ENCODE measurements at regions not wholly inside any gene's neighbourhood (a gene's known extent, or its start where the extent isn't known, plus 50 kb on each side); places are given as distances from the start of the nearest gene placed in this dataset.
"Not testable (repeated sequence)": the region's sequence is repeated elsewhere in the genome, so short reads cannot be mapped to it uniquely, and the experiment has no call there.

- DNase-seq: no peak
Observed at GRCh38 chr10:106038246-106038645, 1126.3 kb downstream of the SORCS1 start.

GRCh38 chr10:106033065-106033464 lies 1131.4 kb downstream of the SORCS1 start:
- DNase-seq: no peak

- no peak for DNase-seq
Observed at GRCh38 chr10:106032450-106033002, 1132.0 kb downstream of the SORCS1 start.

- DNase-seq: no peak
Observed at GRCh38 chr10:106027240-106027639, 1137.3 kb downstream of the SORCS1 start.

DNA sequence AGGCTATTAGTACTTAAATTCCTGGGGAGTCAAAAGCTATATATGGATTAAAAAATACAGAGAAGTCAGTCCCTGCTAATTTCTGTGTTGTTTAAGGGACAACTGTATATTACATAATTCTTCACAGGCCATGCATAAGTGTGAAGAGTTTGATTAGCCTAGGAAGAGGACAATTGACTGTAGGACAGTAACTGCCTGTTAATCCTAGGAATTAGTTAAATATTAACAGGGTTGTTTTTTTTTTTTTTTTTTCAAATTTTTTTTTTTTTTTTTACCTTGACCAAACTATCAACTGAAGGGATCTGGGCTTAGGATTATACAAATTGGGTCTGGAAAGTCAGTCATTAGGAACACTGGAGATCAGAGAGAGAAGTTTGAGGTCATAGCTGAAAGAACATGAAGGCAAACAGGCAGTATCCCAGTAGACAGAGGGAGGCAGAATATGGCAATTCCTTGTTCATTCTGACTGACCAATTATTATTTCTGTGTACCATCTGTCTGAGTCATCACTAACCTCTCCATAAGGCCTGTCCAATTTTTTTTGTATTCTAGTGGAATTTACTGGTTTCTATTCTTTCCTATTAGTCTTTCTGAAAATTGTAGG lies 1139.2 kb downstream of the SORCS1 start:
- DNase-seq: no peak

DNA sequence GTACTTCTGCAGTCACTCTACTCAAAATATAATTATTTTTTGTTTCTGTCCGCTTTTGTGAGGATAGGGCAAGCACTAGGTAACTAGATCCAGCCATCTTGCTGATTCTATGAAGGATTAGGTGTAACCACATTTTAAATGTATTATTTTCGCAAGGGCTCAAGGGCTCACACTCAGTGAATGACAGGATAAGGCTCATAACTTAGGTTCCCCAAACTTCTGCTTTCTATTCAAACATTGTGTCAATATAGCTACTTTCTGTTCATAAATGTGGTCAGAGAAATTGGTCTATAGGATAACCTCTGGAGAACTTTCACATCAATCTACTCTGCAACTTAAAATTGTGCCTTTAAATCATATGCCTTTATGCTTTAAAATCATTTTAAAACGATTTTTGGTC lies 1141.2 kb downstream of the SORCS1 start:
- DNase-seq: no peak

DNA sequence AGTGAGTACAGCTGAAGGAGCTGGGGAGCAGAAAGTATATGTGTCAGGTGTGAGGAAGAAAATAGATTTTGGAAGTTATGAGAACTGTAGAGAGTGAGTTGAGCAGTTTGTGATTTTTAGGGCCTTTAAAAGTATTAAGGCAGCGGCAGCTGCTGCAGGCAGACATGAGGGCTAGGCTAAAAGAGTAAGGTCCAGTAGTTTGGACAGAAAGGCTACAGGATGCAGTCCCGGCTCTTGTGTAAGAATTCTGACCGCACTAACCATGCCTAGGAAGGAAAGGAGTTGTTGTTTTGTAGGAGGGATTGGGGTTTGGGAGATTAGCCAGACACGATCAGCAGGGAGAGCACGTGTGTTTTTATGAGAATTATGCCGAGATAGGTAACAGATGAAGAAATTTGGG lies 1144.9 kb downstream of the SORCS1 start:
- not testable (repeated sequence) for DNase-seq

DNA sequence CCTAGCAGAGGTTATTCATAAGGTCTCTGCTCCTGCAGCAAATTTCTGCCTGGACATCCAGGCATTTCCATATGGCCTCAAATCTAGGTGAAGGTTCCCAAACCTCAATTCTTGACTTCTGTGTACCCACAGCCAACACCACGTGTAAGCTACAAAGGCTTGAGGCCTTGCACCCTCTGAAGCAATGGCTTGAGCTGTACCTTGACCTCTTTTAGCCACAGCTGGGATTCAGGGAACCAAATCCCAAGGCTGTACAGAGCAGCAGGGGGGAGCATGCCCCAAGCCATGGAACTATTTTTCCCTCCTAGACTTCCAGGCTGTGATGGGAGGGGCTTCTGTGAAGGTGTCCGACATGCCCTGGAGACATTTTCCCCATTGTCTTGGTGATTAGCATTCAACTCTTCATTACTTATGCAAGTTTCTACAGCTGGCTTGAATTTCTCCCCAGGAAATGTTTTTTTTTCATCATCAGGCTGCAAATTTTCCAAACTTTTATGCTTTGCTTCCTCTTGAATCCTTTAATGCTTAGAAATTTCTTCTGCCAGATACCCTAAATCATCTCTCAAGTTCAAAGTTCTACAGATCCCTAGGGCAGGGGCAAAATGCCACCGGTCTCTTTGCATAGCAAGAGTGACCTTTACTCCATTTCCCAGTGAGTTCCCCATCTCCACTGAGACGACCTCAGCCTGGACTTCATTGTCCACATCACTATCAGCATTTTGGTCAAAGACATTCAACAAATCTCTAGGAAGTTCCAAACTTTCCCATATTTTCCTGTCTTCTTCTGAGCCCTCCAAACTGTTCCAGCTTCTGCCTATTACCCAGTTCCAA lies 1148.9 kb downstream of the SORCS1 start:
- not testable (repeated sequence) for DNase-seq

- DNase-seq: no peak
Observed at GRCh38 chr10:106011250-106011649, 1153.3 kb downstream of the SORCS1 start.

GRCh38 chr10:106000721-106001120 lies 1163.8 kb downstream of the SORCS1 start:
- DNase-seq: no peak

DNA sequence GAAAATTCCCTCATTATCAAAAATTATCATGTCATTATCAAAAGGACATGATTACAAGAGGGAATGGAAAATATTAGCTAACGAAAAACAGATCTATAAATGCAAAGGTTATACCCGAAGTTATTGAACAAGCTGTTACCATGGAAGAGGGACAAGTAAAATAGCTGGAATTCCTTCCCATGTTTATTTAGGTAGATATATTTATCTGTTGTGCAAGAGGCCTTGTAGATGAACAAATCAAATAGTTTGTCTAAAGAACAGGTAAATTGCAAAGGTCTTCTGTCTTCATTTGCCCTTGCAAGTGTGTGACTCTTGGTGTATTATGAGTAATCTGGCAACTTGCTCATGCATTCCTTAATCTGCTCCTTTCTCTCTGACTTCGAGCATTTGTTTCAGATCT lies 1170.9 kb downstream of the SORCS1 start:
- no peak for DNase-seq

DNA sequence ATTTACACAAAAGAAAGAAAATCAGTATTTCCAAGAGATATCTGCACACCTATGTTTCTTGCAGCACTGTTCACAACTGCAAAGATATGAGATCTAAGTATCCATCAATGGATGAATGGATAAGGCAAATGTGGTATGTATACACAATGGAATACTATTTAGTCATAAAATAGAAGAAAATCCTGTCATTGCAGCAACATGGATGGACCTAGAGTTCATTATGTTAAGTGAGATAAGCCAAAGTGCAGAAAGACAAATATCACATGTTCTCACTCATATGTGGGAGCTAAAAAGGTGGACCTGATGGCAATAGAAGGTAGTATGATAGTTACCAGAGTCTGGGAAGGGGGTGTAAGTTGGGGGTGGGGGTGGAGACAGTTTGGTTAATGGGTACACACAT lies 1171.6 kb downstream of the SORCS1 start:
- DNase-seq: no peak

DNA sequence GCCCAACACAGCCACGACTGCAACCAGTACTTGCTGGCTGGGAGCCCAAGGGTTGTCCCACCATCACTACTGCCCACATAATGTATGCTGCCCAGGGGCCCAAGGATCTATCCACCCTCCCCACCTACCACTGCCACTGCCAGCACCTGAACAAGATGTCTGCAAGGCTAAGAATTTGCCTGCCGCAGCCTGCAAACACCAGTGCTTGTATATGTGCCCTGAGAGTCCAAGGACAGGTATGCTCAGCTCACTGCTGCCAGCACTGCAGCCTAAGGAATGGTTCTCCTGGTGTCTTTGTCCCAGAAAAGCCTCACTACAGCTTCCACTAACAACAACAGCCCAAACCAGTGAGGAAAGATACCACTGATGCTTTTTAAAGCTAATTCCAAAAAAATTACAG lies 1174.0 kb downstream of the SORCS1 start:
- no peak for DNase-seq

- no peak for DNase-seq
Observed at GRCh38 chr10:105989995-105990394, 1174.5 kb downstream of the SORCS1 start.

- DNase-seq: no peak
Observed at GRCh38 chr10:105988848-105989247, 1175.7 kb downstream of the SORCS1 start.

DNA sequence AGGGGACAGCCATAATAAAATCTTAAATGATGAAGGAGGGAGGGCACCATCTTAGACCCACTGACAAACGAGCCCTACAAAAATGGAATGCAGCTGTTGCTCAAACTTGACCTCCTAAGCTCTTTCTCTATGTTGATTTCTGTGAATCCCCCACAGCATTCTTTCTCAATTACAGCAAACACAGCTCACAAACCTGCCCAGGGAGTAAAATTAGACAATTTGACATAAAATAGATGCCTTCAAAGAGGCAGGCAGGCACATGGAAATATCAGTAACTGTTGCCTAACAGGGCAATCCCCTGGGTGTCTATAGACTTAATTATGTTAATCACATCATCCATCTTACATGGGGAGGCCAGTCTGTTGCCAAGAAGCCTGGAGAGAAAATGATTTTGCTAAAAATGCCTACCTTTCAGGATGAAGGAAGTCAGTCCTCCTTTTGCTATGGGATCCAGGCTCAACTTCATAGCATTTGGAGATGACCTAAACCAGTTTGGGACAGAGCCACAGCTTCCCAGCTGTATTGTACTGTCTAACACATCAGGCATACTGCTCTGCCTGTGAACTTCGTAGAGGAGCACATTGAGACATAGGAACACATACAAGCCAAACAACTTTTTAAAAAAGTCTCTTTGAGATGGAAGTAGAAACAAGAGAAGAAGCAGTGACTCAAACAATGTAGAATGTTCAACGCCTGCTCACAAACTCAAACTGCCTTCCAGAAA lies 1177.4 kb downstream of the SORCS1 start:
- DNase-seq: no peak

DNA sequence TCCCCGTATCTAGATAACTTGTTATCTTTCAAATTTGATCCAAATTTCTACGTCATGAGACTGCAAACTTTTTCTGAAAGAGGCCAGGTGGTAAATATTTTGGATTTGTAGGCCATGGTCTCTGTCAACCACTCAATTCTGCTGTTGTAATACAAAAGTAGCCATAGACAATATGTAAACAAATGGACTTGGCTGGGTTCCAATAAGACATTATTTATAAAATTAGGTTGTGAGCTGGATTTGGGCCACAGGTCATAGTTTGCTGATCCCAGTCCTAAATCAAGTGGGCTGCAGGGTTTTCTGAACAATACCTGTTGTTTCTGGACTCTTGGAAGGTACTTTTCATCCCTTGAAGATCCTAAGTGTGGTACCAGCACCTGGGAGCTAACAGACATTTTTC lies 1178.0 kb downstream of the SORCS1 start:
- no peak for DNase-seq

DNA sequence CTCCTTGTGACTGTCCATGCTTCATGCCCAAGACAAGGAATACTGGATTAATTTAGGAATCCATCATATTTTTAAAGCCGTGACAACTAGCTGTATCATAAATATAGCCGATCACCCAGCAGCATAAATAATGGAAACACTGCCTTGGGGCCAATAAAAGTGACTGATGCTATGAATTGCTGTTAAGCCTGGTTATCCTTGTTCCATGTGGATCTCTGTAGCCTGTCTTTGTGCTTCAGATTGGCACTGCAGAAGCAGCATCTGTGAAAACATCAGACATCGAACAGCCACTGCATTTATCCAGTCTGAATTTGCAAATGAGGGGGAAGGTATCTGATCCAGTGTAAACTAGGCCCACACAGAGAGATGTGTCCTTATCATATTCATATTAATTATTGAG lies 1181.8 kb downstream of the SORCS1 start:
- DNase-seq: no peak

DNA sequence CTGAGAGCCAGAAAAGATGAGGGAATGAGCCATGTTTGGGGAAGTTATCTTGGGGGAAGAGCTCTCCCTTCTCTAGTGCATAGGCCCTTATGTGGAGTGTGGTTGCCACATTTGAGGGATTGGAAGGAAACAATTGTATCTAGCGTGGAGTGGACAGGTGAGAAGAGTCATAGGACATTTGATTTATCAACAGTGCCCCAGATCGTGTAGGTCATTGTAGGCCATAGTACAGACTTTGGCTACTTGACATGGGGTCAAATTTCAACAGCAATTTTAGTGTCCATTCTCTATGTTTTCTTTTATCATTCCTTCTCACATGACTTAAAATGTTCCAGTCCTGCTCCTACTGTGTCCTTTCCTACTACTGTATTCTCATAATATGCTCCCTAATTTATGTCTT lies 1182.8 kb downstream of the SORCS1 start:
- DNase-seq: no peak

DNA sequence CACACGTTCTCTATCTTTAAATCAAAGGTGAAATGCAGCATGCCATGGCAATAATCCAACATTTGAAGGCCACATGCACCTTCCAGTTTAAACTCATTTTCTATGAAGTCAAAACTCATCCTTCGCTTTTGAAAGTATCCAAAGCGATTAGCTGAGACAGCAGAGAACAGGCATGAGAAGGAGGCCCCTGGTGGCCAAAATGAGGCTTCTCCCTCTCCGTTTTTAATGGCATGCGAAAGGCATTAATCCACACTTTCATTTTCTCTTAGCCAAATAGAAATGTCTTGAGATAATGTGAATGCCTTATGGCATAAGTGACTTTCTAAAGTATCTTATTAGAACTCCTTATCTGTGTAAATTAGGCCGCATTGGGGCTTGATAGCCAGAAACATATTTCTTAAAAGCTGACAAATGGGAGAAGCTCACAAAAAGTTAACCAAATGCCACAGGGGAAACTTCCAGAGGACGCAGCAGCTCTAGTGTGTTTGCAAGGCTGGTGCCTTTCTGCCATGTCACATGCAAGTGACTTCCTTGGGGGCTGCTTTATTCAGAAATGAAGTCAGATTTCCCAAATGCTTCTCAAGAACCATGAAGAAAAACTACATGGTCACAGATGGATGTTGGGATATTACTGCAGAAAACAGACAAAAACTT lies 1189.6 kb downstream of the SORCS1 start:
- DNase-seq: no peak

DNA sequence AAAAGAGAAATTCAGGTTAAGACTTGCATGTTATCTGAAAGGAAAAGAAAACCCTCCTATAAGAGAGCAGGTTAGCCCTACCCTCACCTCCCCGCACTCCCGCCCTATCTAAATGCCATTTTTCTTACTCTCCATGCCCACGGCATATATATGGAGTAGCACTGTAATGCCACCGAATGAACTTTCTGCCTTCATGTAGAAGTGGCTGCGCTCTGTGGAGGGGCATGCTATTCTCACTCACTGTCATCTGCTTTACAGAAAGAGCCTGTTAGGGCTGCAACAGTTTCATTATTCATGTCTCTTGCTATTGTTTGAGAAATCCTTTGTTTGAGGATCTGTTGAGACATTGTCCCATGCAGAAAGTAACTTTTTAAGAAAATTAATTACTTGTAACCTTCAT lies 1190.6 kb downstream of the SORCS1 start:
- DNase-seq: no peak

GRCh38 chr10:105973360-105973759 lies 1191.1 kb downstream of the SORCS1 start:
- DNase-seq: no peak

DNA sequence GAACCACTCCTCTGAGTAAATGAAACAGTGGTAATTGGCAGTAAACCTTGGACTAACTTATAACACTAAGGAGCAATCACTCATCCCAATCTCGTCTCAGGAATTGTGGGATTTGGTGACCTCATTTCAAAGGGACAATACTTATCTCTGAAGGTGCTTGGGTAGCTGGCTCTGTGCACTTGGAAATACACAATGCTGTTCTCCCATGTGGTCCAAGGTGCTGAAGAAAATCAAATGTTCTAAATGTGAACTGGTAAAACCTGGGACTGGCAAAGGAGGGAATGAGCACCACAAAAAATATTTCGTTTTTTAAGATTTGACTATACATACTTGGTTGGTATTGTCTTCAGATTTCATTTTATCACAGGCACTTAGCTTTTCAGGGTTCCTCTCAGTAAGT lies 1193.0 kb downstream of the SORCS1 start:
- no peak for DNase-seq
